ENCODE measurements at regions not wholly inside any gene's neighbourhood (a gene's known extent, or its start where the extent isn't known, plus 50 kb on each side); places are given as distances from the start of the nearest gene placed in this dataset.

DNA sequence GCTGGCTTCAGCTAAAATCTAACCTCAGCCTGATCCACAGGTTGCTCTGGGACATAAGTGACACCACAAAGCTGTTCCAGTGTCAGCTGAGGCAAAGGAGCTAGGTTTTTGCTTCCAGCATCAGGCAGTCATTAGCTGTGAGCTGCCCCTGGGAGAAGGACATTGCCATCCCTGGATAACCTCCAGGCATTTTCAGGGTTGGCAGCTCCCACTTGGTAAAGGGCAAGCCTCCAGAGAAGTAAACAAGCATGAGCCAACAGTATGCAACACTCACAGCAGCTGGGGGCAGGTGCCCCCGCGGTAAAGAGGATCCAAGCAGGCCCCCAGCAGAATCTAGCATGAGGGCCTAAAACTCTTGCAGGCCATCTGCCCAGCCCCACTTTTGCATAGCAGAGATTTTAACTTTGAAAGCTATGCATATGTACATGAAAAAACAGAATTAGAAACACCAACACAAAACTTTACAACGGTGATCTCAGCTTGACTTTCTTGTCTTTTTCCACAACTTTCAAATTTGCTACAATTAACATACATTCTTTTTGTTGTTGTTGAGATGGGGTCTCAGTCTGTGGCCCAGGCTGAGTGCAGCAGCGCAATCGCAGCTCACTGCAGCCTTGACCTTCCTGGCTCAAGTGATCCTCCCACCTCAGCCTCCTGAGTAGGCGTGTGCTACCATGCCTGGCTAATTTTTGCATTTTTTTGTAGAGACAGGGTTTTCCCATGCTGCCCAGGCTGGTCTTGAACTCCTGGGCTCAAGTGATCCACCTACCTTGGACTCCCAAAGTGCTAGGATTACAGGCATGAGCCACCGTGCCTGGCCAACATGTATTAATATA is 83.8 kb upstream of the TPM1 start:
- no peak overlapping the region for H3K4me3 ChIP-seq (ENCODE audit: control insufficient read depth, low read depth, low read length)
- TF ChIP-seq, protein P1, sequence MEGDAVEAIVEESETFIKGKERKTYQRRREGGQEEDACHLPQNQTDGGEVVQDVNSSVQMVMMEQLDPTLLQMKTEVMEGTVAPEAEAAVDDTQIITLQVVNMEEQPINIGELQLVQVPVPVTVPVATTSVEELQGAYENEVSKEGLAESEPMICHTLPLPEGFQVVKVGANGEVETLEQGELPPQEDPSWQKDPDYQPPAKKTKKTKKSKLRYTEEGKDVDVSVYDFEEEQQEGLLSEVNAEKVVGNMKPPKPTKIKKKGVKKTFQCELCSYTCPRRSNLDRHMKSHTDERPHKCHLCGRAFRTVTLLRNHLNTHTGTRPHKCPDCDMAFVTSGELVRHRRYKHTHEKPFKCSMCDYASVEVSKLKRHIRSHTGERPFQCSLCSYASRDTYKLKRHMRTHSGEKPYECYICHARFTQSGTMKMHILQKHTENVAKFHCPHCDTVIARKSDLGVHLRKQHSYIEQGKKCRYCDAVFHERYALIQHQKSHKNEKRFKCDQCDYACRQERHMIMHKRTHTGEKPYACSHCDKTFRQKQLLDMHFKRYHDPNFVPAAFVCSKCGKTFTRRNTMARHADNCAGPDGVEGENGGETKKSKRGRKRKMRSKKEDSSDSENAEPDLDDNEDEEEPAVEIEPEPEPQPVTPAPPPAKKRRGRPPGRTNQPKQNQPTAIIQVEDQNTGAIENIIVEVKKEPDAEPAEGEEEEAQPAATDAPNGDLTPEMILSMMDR (conservative IDR thresholded peaks at IDR 0.05; ENCODE audit: control insufficient read depth, insufficient read depth, low read depth, low read length): no peak
- DNase-seq (ENCODE audit: low read depth): no peak

DNA sequence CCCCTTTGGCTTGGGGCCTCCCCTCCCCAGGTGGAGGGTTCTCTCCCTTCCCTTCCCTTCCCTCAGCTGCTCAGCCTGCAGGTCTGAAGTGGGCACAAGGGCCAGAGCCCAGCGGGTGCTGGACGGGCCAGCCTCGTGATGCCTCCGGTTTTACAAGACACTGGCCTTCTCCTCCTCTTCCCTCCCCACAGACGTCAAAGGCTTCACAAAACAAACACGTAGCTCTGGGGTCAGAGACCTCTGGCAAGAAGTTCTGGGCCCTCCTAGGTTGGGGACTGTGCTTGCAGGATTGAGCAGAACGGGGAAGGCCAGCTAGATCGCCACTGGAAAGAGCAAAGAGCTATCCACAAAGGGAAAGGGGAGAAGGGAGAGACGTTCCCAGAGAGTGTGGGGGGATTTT is 81.4 kb upstream of the TPM1 start:
- TF ChIP-seq, protein P1 (conservative IDR thresholded peaks at IDR 0.05; ENCODE audit: control insufficient read depth, insufficient read depth, low read depth, low read length): no peak
- H3K4me3 ChIP-seq (ENCODE audit: control insufficient read depth, low read depth, low read length): no peak overlapping the region
- no peak for DNase-seq (ENCODE audit: low read depth)

GRCh38 chr15:62962101-62962995 is 80.2 kb upstream of the TPM1 start:
- TF ChIP-seq, protein P1 (conservative IDR thresholded peaks at IDR 0.05; ENCODE audit: control insufficient read depth, insufficient read depth, low read depth, low read length): no peak
- H3K4me3 ChIP-seq (ENCODE audit: control insufficient read depth, low read depth, low read length): no peak overlapping the region
- no peak for DNase-seq (ENCODE audit: low read depth)

GRCh38 chr15:62964251-62964650 is 78.3 kb upstream of the TPM1 start:
- H3K4me3 ChIP-seq (ENCODE audit: control insufficient read depth, low read depth, low read length): no peak overlapping the region
- TF ChIP-seq, protein P1 (conservative IDR thresholded peaks at IDR 0.05; ENCODE audit: control insufficient read depth, insufficient read depth, low read depth, low read length): no peak
- DNase-seq (ENCODE audit: low read depth): peak; percentile 74

DNA sequence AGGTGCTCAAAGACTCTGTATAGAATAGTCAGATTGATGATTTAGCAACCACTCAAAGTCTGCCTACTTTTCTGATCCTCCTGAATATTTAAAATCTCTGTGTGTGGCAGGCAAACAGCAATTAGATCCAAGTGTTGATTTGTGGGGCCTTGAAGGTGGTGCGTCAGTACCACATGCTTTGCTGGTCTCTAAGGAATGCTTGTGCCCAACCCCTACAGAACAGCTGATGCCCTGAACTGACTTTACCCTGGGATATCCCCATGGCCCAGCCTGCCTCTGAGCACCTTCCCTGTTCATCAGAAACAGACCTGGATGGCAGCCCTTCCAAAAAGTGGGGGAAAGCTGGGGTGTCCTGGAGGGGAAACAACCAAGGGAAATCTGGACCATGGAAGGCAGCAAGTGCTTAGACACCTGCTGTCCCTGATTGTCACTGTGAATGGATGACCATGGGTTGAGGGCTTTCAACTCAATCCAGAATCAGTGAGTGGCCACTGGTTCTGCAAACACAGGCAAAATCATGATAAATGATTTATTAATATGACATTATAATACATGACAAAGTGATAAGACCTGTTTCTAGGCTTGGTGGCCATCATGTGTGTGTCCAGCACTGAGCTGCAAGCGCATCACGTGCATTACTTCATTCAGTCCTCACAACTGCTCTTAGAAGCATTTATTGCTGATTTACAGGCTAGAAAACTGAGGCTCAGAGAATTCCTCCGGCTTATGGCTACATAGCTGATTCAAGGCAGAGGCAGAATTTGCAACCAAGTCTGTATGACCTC is 76.1 kb upstream of the TPM1 start:
- H3K4me3 ChIP-seq (ENCODE audit: control insufficient read depth, low read depth, low read length): no peak overlapping the region
- no peak for DNase-seq (ENCODE audit: low read depth)
- TF ChIP-seq, protein P1 (conservative IDR thresholded peaks at IDR 0.05; ENCODE audit: control insufficient read depth, insufficient read depth, low read depth, low read length): no peak

DNA sequence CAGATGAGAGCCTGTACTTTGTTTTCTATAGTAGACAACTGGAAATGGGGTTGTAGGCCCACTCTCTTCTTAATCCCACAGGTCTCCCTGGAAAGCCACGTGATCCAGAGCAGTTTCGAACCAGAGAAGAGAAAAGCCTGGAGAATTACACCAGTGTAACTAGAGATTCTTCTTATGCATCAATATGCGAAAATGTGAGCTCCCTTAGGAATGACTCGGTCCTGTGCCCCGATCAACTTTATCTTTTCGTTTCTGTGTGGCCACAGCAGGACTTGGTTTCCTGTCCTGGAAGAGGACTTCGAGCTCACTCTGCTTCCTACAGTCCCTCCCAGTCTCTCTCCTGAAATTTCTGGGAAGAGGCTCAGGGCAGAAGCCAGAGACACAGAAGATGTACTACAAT is 73.8 kb upstream of the TPM1 start:
- H3K4me3 ChIP-seq (ENCODE audit: control insufficient read depth, low read depth, low read length): no peak overlapping the region
- TF ChIP-seq, protein P1 (conservative IDR thresholded peaks at IDR 0.05; ENCODE audit: control insufficient read depth, insufficient read depth, low read depth, low read length): no peak
- no peak for DNase-seq (ENCODE audit: low read depth)
